Stomach smooth muscle (tissue), 2 donors: ENCODE measurements at regions not wholly inside any gene's neighbourhood (a gene's known extent, or its start where the extent isn't known, plus 50 kb on each side); places are given as distances from the start of the nearest gene placed in this dataset.
"Not testable (repeated sequence)": the region's sequence is repeated elsewhere in the genome, so short reads cannot be mapped to it uniquely, and the experiment has no call there.

ENCODE experiments used
- H3K27ac ChIP-seq: one replicate; pipeline ENCODE4 v1.7.0; 2013; ENCODE audit warnings: mild to moderate bottlenecking, low read length, inconsistent platforms
- H3K27me3 ChIP-seq, 2 donors: one replicate each; pipeline ENCODE4 v1.7.0; 2013; ENCODE audit warnings: low read length in 2 of 2; ENCODE audit not compliant: insufficient read depth in 2 of 2, control insufficient read depth in 1 of 2
- H3K36me3 ChIP-seq, 2 donors: one replicate each; pipeline ENCODE4 v1.7.0; 2013; ENCODE audit warnings: low read length in 2 of 2; ENCODE audit not compliant: control insufficient read depth in 2 of 2, insufficient read depth in 2 of 2
- H3K4me1 ChIP-seq: one replicate; pipeline ENCODE4 v1.7.0; 2013; ENCODE audit warnings: low read length; ENCODE audit not compliant: control insufficient read depth, insufficient read depth
- H3K4me3 ChIP-seq, 2 donors: one replicate each; pipeline ENCODE4 v1.7.0; 2013; ENCODE audit warnings: low read length in 2 of 2
- H3K9ac ChIP-seq, 2 donors: one replicate each; pipeline ENCODE4 v1.7.0; 2013; ENCODE audit warnings: low read length in 2 of 2, mild to moderate bottlenecking in 1 of 2
- H3K9me3 ChIP-seq, 2 donors: one replicate each; pipeline ENCODE4 v1.7.0; 2013; ENCODE audit warnings: low read length in 2 of 2; ENCODE audit not compliant: control insufficient read depth in 2 of 2
- donor health status: healthy.
- donor health status: Pancreatic carcinoma.

DNA sequence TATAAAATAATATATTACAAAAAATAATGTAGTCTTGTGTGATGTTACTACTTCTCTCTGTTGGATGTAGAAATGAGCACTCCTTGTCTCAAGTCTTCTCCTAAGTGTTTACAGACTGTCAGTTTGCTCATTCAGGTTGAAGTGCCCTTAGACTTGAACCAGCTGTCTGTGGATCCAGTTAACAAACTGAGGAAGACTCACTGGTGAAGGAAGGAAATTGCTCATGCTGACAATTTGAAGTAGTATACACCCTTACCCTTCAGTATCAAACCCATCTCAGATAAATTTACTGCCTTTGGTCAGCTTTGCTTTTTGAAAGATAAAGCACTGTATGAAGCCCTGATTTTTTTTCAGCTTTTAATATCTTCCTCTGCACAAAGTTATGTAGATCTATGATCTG, 854.2 kb upstream of the ZEB2 start:
- Histone ChIP-seq H3K4me1 (no peaks in the 10 kb centered on the region), H3K9me3 (no peaks in the 10 kb centered on the region), H3K36me3 (no peaks in the 10 kb centered on the region), H3K27me3 (no peaks in the 10 kb centered on the region), H3K27ac (no peak overlapping the region), H3K9ac (no peak overlapping the region), H3K4me3 (no peak overlapping the region)

DNA sequence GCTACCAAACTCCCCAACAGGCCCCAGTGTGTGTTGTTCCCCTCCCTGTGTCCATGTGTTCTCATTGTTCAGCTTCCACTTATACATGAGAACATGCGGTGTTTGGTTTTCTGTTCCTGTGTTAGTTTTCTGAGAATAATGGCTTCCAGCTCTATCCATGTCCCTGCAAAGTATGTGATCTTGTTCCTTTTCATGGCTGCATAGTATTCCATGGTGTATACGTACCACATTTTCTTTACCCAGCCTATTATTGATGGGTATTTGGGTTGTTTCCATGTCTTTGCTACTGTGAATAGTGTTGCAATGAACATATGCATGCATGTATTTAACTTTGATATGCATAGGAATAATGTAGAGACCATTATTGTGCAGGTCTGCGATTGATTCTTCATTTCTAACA, 847.4 kb upstream of the ZEB2 start:
- not testable (repeated sequence) for H3K9me3 ChIP-seq

GRCh38 chr2:145366341-145366740, 846.4 kb upstream of the ZEB2 start:
- Histone ChIP-seq H3K4me1 (no peaks in the 10 kb centered on the region), H3K27ac (no peak overlapping the region), H3K4me3 (no peak overlapping the region), H3K27me3 (no peaks in the 10 kb centered on the region), H3K9ac (no peak overlapping the region), H3K36me3 (no peaks in the 10 kb centered on the region), H3K9me3 (no peaks in the 10 kb centered on the region)

More for the DNA sequence above, 847.4 kb upstream of the ZEB2 start:
- H3K9ac ChIP-seq, H3K4me1 ChIP-seq, H3K36me3 ChIP-seq, H3K27me3 ChIP-seq, H3K27ac ChIP-seq, H3K4me3 ChIP-seq: not testable (repeated sequence)

DNA sequence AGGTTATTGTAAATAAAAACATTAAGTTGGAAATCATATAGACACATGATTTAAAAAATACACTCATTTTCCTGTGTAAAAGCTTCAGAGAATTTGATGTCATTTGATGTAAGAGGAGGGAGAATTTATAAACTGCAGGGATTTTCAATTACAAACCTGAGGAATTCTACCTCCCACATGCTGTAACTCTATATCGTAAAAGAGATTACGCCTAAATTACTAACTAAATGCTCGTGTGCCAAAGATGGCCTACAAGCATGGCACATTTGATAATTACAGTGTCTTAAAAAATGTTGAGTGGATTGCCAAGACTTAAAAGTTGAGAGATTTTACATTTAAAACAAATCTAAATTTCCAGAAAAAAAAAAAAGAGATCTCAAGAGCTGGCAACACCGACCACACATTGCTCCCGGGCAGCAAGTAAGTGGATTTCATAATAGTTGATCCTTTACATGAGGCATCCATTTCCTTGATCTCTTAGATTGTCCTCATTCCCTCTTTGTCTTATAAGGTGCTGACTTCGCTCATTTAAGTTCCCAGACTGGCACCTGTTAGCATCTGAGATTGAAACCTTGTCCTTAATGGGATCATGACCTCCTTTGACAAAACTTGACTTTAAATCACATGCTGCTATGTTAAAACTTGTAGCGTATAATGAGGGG, 840.3 kb upstream of the ZEB2 start:
- Histone ChIP-seq H3K9ac (no peak overlapping the region), H3K4me3 (no peak overlapping the region), H3K36me3 (no peaks in the 10 kb centered on the region), H3K4me1 (no peaks in the 10 kb centered on the region), H3K27me3 (no peaks in the 10 kb centered on the region), H3K27ac (no peak overlapping the region), H3K9me3 (no peaks in the 10 kb centered on the region)

DNA sequence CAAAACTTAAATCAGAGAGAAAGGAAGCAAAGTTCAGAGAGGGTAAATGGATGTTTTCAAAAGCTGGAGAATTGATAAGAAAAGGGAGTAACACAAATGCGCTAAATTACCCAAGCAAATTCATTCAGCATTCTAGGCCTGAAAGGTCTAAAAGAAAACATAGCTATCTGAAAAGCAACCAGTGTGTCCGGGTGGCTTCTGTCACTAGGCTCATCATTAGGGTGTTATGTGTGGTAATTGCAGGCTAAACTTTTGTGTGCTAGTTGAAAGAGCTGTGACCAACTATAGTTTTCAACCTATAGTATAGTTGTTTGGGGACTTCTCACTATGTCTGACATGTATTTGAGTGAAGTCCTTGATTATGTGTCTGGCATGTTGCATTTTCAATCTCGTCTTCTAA, 839.6 kb upstream of the ZEB2 start:
- H3K9me3 ChIP-seq, result no peaks in the 10 kb centered on the region
- no peak overlapping the region for H3K27ac ChIP-seq
- no peak overlapping the region for H3K4me3 ChIP-seq
- H3K9ac ChIP-seq, result no peak overlapping the region
- H3K4me1 ChIP-seq, result no peaks in the 10 kb centered on the region
- no peaks in the 10 kb centered on the region for H3K27me3 ChIP-seq
- no peaks in the 10 kb centered on the region for H3K36me3 ChIP-seq

- H3K9ac ChIP-seq, result no peak overlapping the region
- no peaks in the 10 kb centered on the region for H3K36me3 ChIP-seq
- H3K27me3 ChIP-seq, result no peaks in the 10 kb centered on the region
- H3K4me1 ChIP-seq, result no peaks in the 10 kb centered on the region
- no peak overlapping the region for H3K4me3 ChIP-seq
- H3K9me3 ChIP-seq, result no peaks in the 10 kb centered on the region
- H3K27ac ChIP-seq, result no peak overlapping the region
Observed at GRCh38 chr2:145356056-145356455, 836.1 kb upstream of the ZEB2 start.

DNA sequence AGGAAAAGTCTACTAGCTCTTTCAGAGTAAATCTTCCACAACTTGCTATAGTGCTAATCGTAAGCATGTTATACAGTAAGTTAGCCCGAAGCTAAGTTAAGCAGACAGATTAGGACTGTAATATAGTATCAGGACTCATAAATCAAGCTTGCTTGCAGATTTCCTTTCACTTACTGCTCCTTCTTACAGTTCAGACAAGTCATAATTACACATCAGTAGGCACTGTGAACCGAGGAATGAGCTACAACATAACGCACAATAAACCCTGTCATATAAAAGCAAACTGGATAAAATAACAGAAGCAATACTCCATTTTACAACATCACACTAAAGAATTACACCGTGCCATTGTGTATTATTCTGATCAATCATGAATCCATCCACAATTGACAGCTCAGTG, 832.6 kb upstream of the ZEB2 start:
- Histone ChIP-seq H3K27ac (no peak overlapping the region), H3K9ac (no peak overlapping the region), H3K36me3 (no peaks in the 10 kb centered on the region), H3K4me3 (no peak overlapping the region), H3K27me3 (no peaks in the 10 kb centered on the region), H3K4me1 (no peaks in the 10 kb centered on the region), H3K9me3 (no peaks in the 10 kb centered on the region)

- no peaks in the 10 kb centered on the region for H3K4me1 ChIP-seq
- no peaks in the 10 kb centered on the region for H3K27me3 ChIP-seq
- H3K9ac ChIP-seq, result no peak overlapping the region
- H3K27ac ChIP-seq, result no peak overlapping the region
- H3K9me3 ChIP-seq, result no peaks in the 10 kb centered on the region
- no peak overlapping the region for H3K4me3 ChIP-seq
- no peaks in the 10 kb centered on the region for H3K36me3 ChIP-seq
Observed at GRCh38 chr2:145351864-145352425, 832.0 kb upstream of the ZEB2 start.

DNA sequence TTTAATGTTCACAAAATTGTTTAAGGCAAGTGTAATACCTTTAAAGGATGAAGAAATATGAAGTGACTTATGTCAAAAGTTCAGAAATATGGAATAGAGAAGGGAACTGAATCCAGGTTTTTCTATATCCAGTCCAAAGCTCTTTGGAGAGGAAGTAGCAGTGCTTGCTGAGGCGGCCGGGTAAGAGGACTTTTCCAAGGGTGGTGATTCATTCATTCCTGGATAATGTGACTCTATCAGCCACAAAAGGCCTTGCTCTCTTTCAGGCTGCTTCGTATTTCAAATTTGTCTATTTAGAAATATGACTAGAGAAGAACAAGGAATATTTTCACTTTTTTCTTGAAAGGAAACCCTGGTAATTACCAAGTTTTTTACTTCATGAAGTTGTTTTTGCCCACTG, 830.1 kb upstream of the ZEB2 start:
- H3K9me3 ChIP-seq, result no peaks in the 10 kb centered on the region
- H3K4me1 ChIP-seq, result no peaks in the 10 kb centered on the region
- no peaks in the 10 kb centered on the region for H3K36me3 ChIP-seq
- H3K4me3 ChIP-seq, result no peak overlapping the region
- H3K9ac ChIP-seq, result no peak overlapping the region
- no peak overlapping the region for H3K27ac ChIP-seq
- no peaks in the 10 kb centered on the region for H3K27me3 ChIP-seq

GRCh38 chr2:145344076-145344724, 824.3 kb upstream of the ZEB2 start:
- Histone ChIP-seq H3K9ac (no peak overlapping the region), H3K27me3 (no peaks in the 10 kb centered on the region), H3K27ac (no peak overlapping the region), H3K36me3 (no peaks in the 10 kb centered on the region), H3K4me1 (no peaks in the 10 kb centered on the region), H3K9me3 (no peaks in the 10 kb centered on the region), H3K4me3 (no peak overlapping the region)

GRCh38 chr2:145343287-145343686, 823.4 kb upstream of the ZEB2 start:
- H3K27ac ChIP-seq, result no peak overlapping the region
- H3K4me3 ChIP-seq, result no peak overlapping the region
- no peaks in the 10 kb centered on the region for H3K9me3 ChIP-seq
- H3K4me1 ChIP-seq, result no peaks in the 10 kb centered on the region
- H3K36me3 ChIP-seq, result no peaks in the 10 kb centered on the region
- no peak overlapping the region for H3K9ac ChIP-seq
- no peaks in the 10 kb centered on the region for H3K27me3 ChIP-seq
